Stomach (tissue), 4 donors: ENCODE measurements at regions not wholly inside any gene's neighbourhood (a gene's known extent, or its start where the extent isn't known, plus 50 kb on each side); places are given as distances from the start of the nearest gene placed in this dataset.

Source experiments
- CTCF ChIP-seq, 7 experiments: fragments of 450-650 bp in 4 of 7; fragments of 200-600 bp in 3 of 7; sonication (generic) in 3 of 7; IDR thresholded peaks; one replicate each; pipeline ENCODE4 v1.5.1; 2016 to 2019; ENCODE audit warnings: antibody characterized with exemption in 7 of 7, control low read depth in 2 of 7, mild to moderate bottlenecking in 1 of 7
- EP300 ChIP-seq: sonication (generic); formaldehyde crosslinking; IDR thresholded peaks from one replicate; pipeline ENCODE4 v1.6.1; 2017; ENCODE audit warnings: antibody characterized with exemption
- POLR2AphosphoS5 ChIP-seq, 3 donors: sonication (generic); formaldehyde crosslinking; IDR thresholded peaks; one replicate each; pipeline ENCODE4 v1.6.1; 2016; ENCODE audit warnings: antibody characterized with exemption in 3 of 3

- no peak for TF ChIP-seq CTCF (IDR thresholded peaks at IDR 0.05)
- no peak for TF ChIP-seq POLR2AphosphoS5 (IDR thresholded peaks at IDR 0.05)
- TF ChIP-seq EP300, result no peak
Observed at GRCh38 chr12:86349196-86349595, 93.0 kb upstream of the MGAT4C start.
